Posterior cingulate gyrus (tissue), 11 donors: ENCODE measurements at regions not wholly inside any gene's neighbourhood (a gene's known extent, or its start where the extent isn't known, plus 50 kb on each side); places are given as distances from the start of the nearest gene placed in this dataset.
A peak's percentile ranks its signal among the peaks of the same experiment; 100 is the strongest.

Experiments
- DNase-seq, 10 donors: peaks; one replicate each; pipeline versions ENCODE4 v3.0.0 to v3.0.0-alpha.2; 2020 to 2021; ENCODE audit warnings: mixed read lengths in 3 of 10
- intact Hi-C: fragments of 100-400 bp; cut with DNase I; formaldehyde crosslinking; loops from one replicate; pipeline ENCODE4 v1.15.1; 2023

DNA sequence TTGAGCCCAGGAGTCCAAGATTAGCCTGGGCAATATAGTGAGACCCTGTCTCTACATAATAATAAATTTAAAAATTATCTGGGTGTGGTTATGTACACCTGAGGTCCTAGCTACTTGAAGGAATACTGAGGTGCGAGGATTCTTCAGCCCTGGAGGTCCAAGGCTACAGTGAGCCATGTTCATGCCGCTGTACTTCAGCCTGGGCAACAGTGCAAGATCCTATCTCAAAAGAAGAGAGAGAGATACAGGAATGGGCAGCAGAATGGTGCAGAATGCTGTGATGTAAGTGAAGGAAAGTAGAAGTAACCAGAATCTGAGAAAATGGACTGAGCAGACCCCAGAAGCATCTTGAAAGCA, 62.7 kb upstream of the EXOC4 start:
- intact Hi-C loops: no loop called here
- DNase-seq: no peak

DNA sequence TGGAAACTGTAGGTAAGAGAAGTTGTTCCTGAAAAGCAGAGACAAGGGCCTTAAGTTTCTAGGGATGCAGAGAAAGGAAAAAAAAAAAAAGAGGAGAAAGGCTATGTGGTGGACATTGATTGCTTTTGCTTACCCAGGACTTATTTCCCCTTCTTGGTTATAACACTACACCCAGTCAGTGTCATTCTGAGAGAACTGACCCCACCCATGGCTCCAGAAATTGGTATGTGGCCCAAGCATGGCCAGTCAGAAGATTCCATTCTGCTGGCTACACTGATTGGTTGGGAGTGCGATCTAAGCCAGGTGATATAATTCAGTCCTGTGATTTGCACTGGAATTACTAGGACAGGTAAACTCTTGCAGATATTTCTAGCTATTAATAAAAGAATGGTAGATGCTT, 62.2 kb upstream of the EXOC4 start:
- intact Hi-C loops: no loop called here
- no peak for DNase-seq

DNA sequence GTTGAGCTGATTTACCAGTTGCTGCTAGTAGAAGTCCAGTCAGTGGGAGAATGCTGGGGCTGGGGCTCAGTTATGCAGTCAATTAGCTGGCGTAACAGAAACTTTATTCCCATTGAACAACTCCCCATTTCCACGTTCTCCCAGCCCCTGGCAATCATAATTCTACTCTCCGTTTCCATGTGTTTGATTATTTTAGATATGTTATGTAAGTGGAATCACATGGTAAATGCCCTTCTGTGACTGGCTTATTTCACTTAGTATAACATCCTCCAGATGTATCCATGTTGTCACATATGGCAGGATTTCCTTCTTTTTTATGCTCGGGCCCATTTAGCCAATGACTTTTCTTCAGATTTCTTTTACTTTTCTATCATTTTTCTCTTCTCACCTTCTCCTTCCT, 61.1 kb upstream of the EXOC4 start:
- intact Hi-C loops: no loop called here
- DNase-seq: no peak

DNA sequence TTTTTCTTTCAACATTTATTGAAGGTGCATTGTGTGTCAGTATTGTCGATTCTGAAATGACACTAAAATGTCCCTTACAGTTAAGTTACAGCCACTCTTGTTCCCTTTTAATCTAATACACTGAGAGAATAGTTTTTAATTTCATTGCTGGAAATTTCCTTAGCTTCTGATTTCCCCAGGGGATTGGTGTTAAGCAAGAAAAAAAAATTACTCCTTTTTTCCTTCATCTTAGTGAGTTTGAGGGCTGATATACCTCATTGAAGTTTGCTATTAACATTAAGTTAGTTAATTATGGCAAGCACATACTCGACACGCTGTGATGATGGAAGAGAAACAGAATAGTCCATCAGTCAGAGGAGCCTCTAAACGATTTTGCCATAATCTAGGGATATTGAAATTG, 57.0 kb upstream of the EXOC4 start:
- intact Hi-C loops: no loop called here

DNA sequence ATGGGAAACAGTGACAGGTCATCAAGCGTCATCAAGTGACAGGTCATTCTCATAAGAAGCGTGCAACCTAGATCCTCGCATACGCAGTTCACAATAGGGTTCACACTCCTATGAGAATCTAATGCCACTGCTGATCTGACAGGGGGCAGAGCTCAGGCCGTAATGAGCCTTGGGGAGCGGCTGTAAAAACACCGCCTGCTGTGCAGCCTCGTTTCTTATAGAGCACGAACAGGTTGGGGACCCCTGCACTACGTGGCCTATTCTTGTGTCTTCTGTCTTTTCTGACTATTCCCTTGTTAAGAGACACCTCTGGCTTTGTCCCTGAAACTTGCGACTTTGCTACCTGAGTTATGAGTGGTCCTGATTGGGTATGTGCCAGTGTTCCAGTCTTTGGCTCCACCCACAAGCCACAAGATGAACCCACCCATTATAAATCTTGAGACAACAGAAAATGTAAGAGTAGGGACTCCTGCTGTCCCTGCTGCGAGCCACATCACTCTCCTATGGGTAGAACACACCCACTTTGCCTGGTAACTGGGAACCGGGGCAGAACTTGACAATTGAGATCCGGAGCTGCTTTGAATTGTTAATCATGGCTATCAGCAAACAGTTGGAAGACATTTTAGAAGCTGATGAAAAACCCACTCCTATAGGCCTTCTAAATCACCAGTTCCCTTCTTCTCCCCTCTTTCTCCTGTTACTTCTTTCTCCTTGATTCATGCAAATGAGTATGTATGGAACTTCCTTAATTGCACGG, 55.8 kb upstream of the EXOC4 start:
- intact Hi-C loops: no loop called here
- DNase-seq: no peak

More for the DNA sequence above, 57.0 kb upstream of the EXOC4 start:
- DNase-seq: no peak

DNA sequence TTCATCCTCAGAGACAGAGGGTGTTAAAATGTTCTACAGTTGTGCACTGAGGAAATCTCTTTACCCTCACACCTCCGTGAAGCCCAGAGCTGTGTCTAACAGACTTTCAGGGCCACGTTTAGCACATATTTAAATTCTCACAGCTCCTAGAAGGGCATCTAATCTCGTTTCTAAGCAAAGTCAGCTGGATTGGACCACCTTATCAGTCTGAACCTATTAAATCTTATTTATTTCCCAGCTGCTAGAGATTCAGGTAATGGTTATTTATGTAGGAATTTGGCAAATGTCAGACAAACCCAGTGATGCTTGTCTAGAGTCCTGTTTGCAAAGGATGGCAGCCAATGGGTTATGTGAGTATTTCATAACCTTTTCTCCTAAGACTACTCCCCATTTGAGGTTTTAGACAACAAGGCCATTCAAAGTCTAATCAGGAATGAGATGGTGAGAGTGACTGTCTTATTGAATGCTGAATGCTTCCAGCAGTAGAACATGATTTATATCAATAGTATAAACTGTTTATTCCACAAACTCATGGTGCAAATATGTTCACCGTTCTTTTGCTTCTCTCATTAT, 54.8 kb upstream of the EXOC4 start:
- intact Hi-C loops: no loop called here
- no peak for DNase-seq

DNA sequence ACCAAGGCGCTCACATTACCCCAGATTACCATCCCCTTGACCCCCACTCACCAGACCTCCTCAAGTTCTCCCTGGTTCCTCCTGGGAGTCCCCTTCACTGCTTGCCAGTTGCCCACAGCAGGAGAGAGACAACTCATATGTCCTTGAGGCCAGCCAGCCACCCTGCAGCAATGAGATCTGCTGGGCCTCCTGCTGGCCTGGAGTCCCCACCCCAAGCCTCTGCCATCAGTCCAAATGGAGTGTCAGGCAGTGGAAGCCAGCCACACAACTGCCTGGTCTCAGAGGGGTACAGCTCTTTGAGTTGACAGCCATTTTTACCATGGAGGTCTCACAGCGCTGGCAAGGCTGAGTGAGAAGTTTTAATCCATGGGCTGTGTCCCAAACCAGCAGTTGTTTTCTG, 53.0 kb upstream of the EXOC4 start:
- peak in 1 of 10 donors; percentile 59 for DNase-seq
- intact Hi-C loops: no loop called here

DNA sequence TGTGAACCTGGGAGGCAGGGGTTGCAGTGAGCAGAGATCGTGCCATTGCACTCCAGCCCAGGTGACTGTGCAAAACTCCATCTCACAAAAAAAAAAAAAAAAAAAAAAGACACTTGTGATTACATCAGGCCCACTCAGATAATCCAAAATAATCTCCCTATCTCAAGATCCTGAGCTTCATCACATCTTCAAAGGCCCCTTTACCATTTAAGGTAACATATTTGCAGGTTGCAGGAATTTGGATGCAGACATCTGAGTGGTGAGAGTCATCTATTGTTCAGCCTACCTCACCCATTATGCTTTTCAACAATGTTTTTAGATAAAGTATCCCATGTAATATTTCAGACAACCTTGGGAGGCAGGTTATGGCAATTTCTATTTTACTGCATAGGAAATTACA, 51.4 kb upstream of the EXOC4 start:
- no peak for DNase-seq
- intact Hi-C loops: no loop called here

DNA sequence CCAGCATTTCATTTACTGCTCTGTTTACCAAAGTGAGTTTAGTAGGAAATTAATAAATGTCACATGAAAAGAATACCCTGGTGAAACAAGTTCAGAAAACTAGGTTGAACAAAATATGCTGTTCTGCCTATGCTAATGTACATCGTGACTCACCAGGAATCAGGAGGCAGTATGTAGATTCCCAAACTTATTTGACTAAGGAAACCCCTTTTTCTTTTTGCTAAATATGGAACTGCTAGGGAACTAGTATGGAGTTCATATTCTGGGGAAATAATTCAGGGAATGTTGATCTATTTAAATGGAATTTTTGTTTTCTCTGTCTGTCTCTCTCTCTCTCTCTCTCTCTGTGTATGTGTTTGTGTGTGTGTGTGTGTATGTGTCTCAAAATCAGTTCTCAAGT, 49.9 kb upstream of the EXOC4 start:
- intact Hi-C loops: no loop called here
- no peak for DNase-seq
